ENCODE measurements at regions not wholly inside any gene's neighbourhood (a gene's known extent, or its start where the extent isn't known, plus 50 kb on each side); places are given as distances from the start of the nearest gene placed in this dataset.

- Histone ChIP-seq H3K9ac (ENCODE audit: insufficient read length) (no peak overlapping the region), H3K4me3 (no peak overlapping the region), H3K9me3 (ENCODE audit: low read depth, low read length) (peaks cover 5% of the 10 kb centered on the region; the same call in 1 of the 2 replicates), H3K27ac (no peak overlapping the region), H3K36me3 (ENCODE audit: insufficient read depth, low read length) (no peaks in the 10 kb centered on the region)
- DNase-seq (ENCODE audit: low read depth, low spot score), result no peak
- TF ChIP-seq POLR2AphosphoS5 (IDR thresholded peaks at IDR 0.05; ENCODE audit: borderline replicate concordance, low read depth, low read length) (no peak), FOXP2 (optimal IDR thresholded peaks at IDR 0.05; ENCODE audit: control extremely low read depth, extremely low read length, insufficient read depth) (no peak), EZH2 (IDR thresholded peaks at IDR 0.05) (no peak)
Measured at GRCh38 chr6:4655196-4656025, 120.8 kb upstream of the CDYL start.

- no peak for TF ChIP-seq FOXP2 (optimal IDR thresholded peaks at IDR 0.05; ENCODE audit: control extremely low read depth, extremely low read length, insufficient read depth)
- TF ChIP-seq EZH2 (IDR thresholded peaks at IDR 0.05), result no peak
- TF ChIP-seq POLR2AphosphoS5 (IDR thresholded peaks at IDR 0.05; ENCODE audit: borderline replicate concordance, low read depth, low read length), result no peak
- H3K4me3 ChIP-seq, result no peak overlapping the region
- no peak for DNase-seq (ENCODE audit: low read depth, low spot score)
- no peak overlapping the region for H3K9ac ChIP-seq (ENCODE audit: insufficient read length)
- H3K9me3 ChIP-seq (ENCODE audit: low read depth, low read length), result peaks cover 5% of the 10 kb centered on the region; the same call in 1 of the 2 replicates
- H3K36me3 ChIP-seq (ENCODE audit: insufficient read depth, low read length), result no peaks in the 10 kb centered on the region
- no peak overlapping the region for H3K27ac ChIP-seq
Measured at GRCh38 chr6:4653141-4653540, 123.1 kb upstream of the CDYL start.

DNA sequence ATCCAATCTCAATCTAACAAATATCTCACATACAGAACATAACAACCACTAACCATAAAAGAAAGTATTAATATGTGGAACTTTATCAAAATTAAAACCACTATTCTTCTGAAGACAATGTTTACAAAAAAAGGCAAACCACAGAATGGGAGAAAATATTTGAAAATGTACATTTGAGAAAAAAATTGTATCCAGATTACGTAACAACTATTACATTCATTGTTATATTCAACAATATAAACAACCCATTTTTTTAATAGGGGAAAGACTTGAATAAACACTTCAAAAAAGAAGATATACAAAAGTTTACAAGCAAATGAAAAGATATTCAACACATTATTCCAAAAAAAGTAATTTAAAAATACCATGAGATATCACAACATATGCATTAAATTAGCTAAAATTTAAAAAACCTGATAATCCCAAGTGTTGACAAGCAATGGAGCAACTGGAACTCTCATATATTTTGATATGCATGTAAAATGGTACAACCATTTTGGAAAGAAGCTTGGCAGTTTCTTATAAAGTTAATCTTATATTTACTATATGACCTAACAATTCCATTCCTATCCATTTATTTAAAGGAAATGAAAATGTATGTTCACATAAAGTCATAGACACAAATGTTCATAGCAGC is 124.3 kb upstream of the CDYL start:
- Histone ChIP-seq H3K36me3 (ENCODE audit: insufficient read depth, low read length) (no peaks in the 10 kb centered on the region), H3K9me3 (ENCODE audit: low read depth, low read length) (peaks cover 5% of the 10 kb centered on the region; the same call in 1 of the 2 replicates), H3K9ac (ENCODE audit: insufficient read length) (no peak overlapping the region), H3K27ac (no peak overlapping the region), H3K4me3 (no peak overlapping the region)
- no peak for DNase-seq (ENCODE audit: low read depth, low spot score)
- TF ChIP-seq EZH2 (IDR thresholded peaks at IDR 0.05), result no peak
- TF ChIP-seq POLR2AphosphoS5 (IDR thresholded peaks at IDR 0.05; ENCODE audit: borderline replicate concordance, low read depth, low read length), result no peak
- no peak for TF ChIP-seq FOXP2 (optimal IDR thresholded peaks at IDR 0.05; ENCODE audit: control extremely low read depth, extremely low read length, insufficient read depth)

DNA sequence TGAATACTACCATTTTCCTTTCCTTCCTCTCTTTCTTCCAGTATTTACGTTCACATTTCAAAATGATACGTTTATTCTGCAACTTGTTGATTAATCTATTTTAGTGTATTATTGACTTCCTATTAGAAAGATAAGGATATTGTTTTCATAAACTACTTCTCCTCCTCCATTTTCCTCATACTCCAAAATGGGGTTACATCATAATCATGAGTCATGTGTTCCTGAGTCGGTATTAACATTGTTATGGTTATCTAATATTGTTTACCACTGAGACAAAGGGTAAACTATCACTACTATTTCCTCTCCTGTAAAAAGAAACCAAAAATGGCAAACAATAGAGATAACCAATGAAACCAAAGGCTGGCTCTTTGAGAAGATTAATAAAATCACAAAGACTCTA is 126.5 kb upstream of the CDYL start:
- Histone ChIP-seq H3K9me3 (ENCODE audit: low read depth, low read length) (peaks cover 5% of the 10 kb centered on the region; the same call in 1 of the 2 replicates), H3K4me3 (no peak overlapping the region), H3K36me3 (ENCODE audit: insufficient read depth, low read length) (no peaks in the 10 kb centered on the region), H3K9ac (ENCODE audit: insufficient read length) (no peak overlapping the region), H3K27ac (no peak overlapping the region)
- TF ChIP-seq FOXP2 (optimal IDR thresholded peaks at IDR 0.05; ENCODE audit: control extremely low read depth, extremely low read length, insufficient read depth) (no peak), POLR2AphosphoS5 (IDR thresholded peaks at IDR 0.05; ENCODE audit: borderline replicate concordance, low read depth, low read length) (no peak), EZH2 (IDR thresholded peaks at IDR 0.05) (no peak)
- no peak for DNase-seq (ENCODE audit: low read depth, low spot score)

- Histone ChIP-seq H3K9me3 (ENCODE audit: low read depth, low read length) (peaks cover 5% of the 10 kb centered on the region; the same call in 1 of the 2 replicates), H3K4me3 (peak overlapping the region; percentile 73), H3K9ac (ENCODE audit: insufficient read length) (no peak overlapping the region), H3K27ac (no peak overlapping the region), H3K36me3 (ENCODE audit: insufficient read depth, low read length) (no peaks in the 10 kb centered on the region)
- no peak for DNase-seq (ENCODE audit: low read depth, low spot score)
- TF ChIP-seq POLR2AphosphoS5 (IDR thresholded peaks at IDR 0.05; ENCODE audit: borderline replicate concordance, low read depth, low read length), result no peak
- peak; percentile 77 for TF ChIP-seq FOXP2 (optimal IDR thresholded peaks at IDR 0.05; ENCODE audit: control extremely low read depth, extremely low read length, insufficient read depth)
Measured at GRCh38 chr6:4647414-4648365, 128.5 kb upstream of the CDYL start.

GRCh38 chr6:4645713-4646360 is 130.4 kb upstream of the CDYL start:
- no peaks in the 10 kb centered on the region for H3K36me3 ChIP-seq (ENCODE audit: insufficient read depth, low read length)
- H3K27ac ChIP-seq, result no peak overlapping the region
- H3K9ac ChIP-seq (ENCODE audit: insufficient read length), result no peak overlapping the region
- no peak for DNase-seq (ENCODE audit: low read depth, low spot score)
- no peak overlapping the region for H3K4me3 ChIP-seq
- no peaks in the 10 kb centered on the region for H3K9me3 ChIP-seq (ENCODE audit: low read depth, low read length)
- no peak for TF ChIP-seq FOXP2 (optimal IDR thresholded peaks at IDR 0.05; ENCODE audit: control extremely low read depth, extremely low read length, insufficient read depth)

- Histone ChIP-seq H3K9me3 (ENCODE audit: low read depth, low read length) (no peaks in the 10 kb centered on the region), H3K27ac (no peak overlapping the region), H3K9ac (ENCODE audit: insufficient read length) (no peak overlapping the region), H3K36me3 (ENCODE audit: insufficient read depth, low read length) (no peaks in the 10 kb centered on the region), H3K4me3 (no peak overlapping the region)
- DNase-seq (ENCODE audit: low read depth, low spot score), result no peak
- no peak for TF ChIP-seq EZH2 (IDR thresholded peaks at IDR 0.05)
- no peak for TF ChIP-seq POLR2AphosphoS5 (IDR thresholded peaks at IDR 0.05; ENCODE audit: borderline replicate concordance, low read depth, low read length)
- no peak for TF ChIP-seq FOXP2 (optimal IDR thresholded peaks at IDR 0.05; ENCODE audit: control extremely low read depth, extremely low read length, insufficient read depth)
Measured at GRCh38 chr6:4644996-4645395, 131.2 kb upstream of the CDYL start.

Data from SK-N-MC (cell line).